ENCODE measurements at regions not wholly inside any gene's neighbourhood (a gene's known extent, or its start where the extent isn't known, plus 50 kb on each side); places are given as distances from the start of the nearest gene placed in this dataset.

DNA sequence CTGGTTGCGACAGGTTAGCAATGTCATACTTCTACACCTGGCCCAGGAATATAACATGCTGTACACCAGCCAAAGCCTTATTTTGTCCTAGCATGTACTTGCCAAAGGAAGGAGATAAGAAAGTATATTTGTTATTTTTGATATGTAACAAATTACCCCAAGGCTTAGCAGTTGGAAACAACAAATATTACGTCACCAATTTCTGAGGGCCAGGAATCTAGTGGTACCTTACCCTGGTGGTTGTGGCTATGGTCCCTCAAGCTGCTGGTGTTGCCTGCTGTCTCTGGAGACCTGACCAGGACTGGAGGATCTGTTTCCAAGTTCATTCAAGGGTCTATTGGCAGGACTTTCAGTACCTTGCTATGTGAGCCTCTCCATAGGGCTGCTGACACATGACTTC is 135.5 kb upstream of the BANK1 start:
- no peaks in the 10 kb centered on the region for H3K9me3 ChIP-seq
- TF ChIP-seq, protein P1, sequence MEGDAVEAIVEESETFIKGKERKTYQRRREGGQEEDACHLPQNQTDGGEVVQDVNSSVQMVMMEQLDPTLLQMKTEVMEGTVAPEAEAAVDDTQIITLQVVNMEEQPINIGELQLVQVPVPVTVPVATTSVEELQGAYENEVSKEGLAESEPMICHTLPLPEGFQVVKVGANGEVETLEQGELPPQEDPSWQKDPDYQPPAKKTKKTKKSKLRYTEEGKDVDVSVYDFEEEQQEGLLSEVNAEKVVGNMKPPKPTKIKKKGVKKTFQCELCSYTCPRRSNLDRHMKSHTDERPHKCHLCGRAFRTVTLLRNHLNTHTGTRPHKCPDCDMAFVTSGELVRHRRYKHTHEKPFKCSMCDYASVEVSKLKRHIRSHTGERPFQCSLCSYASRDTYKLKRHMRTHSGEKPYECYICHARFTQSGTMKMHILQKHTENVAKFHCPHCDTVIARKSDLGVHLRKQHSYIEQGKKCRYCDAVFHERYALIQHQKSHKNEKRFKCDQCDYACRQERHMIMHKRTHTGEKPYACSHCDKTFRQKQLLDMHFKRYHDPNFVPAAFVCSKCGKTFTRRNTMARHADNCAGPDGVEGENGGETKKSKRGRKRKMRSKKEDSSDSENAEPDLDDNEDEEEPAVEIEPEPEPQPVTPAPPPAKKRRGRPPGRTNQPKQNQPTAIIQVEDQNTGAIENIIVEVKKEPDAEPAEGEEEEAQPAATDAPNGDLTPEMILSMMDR (IDR thresholded peaks at IDR 0.05), result no peak
- H3K27ac ChIP-seq, result no peak overlapping the region
- H3K36me3 ChIP-seq, result no peaks in the 10 kb centered on the region
- ATAC-seq (no peak), DNase-seq (no peak)
- no peak overlapping the region for H3K4me3 ChIP-seq
- no peaks in the 10 kb centered on the region for H3K27me3 ChIP-seq (ENCODE audit: low read depth)
- no peaks in the 10 kb centered on the region for H3K4me1 ChIP-seq
- intact Hi-C loops (cut with DNase I), result no loop called here

DNA sequence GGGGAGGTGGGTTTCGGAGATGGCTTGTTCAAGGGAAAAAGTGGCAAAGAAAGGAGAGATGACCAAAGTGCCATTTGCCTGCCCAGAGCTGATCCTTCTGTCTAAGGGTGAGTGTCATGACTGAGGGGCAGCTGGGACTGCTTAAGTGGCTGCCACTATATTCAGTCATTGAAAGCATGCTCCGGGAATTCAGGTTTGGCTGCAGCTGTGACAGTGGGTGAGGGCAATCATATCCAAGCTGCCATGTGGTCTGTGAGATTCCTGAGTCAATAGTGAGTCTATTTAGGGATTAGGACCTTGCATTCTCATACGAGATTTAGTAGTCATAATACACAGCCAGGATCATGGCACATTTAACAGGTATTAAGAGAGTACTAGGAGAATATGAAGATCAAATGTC is 138.8 kb upstream of the BANK1 start:
- Histone ChIP-seq H3K27me3 (ENCODE audit: low read depth) (no peaks in the 10 kb centered on the region), H3K9me3 (no peaks in the 10 kb centered on the region), H3K4me1 (no peaks in the 10 kb centered on the region), H3K36me3 (no peaks in the 10 kb centered on the region), H3K27ac (no peak overlapping the region), H3K4me3 (no peak overlapping the region)
- DNase-seq (no peak), ATAC-seq (no peak)
- TF ChIP-seq, protein P1 (IDR thresholded peaks at IDR 0.05), result no peak
- intact Hi-C loops (cut with DNase I), result no loop called here

DNA sequence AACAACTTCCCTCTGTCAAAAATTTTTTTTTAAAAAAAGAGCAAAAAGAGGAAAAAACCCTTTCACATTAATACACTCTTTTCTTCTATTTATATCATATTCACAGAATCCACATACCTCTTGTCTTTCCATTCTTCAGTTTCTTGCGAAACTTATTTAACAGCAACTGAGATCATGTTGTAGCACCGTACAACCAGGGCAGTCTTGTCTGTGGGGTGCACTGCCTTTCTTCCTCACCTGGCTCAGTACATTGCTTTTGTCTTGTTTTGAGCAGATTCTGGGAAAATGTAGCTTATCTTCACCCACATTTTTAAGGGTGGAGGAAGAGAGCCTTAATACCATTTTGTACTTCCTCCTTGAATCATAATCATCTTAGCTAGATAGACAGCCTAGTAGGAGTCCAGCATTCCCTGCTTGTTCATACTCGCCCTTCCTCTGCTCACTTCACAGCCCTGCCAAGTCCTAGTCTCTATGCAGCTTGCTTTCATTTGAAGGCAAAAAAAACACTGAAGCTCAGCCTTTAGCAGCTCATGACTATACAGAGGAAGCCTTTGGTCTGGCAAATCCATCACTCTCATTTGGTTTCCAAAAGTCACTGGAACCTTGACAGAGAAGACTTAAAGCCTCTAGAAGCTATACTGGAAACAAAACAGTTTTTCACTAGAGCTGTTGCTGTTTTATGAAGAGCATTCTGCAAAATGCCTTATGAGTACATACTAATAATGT is 140.6 kb upstream of the BANK1 start:
- TF ChIP-seq, protein P1 (IDR thresholded peaks at IDR 0.05), result no peak
- Histone ChIP-seq H3K4me3 (no peak overlapping the region), H3K4me1 (no peaks in the 10 kb centered on the region), H3K27me3 (ENCODE audit: low read depth) (no peaks in the 10 kb centered on the region), H3K27ac (no peak overlapping the region), H3K36me3 (no peaks in the 10 kb centered on the region), H3K9me3 (no peaks in the 10 kb centered on the region)
- no peak for ATAC-seq
- intact Hi-C loops (cut with DNase I), result no loop called here
- DNase-seq, result no peak

DNA sequence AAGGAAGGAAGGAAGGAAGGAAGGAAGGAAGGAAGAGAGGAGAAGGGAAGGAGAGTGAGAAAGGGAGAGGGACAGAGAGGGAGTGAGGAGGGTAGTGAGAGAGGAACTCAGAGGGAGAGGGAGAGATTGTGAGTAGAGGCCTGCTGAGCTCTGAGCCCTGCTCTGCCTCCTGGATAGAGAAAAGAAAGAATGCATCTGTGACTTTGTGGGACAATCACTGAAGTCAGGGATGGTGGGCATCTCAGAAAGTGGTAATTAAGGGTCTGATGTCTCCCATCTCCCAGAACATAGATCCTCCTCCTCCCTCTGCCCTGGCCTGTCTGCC is 142.9 kb upstream of the BANK1 start:
- H3K27me3 ChIP-seq (ENCODE audit: low read depth), result no peaks in the 10 kb centered on the region
- no peaks in the 10 kb centered on the region for H3K36me3 ChIP-seq
- TF ChIP-seq, protein P1 (IDR thresholded peaks at IDR 0.05), result no peak
- intact Hi-C loops (cut with DNase I), result no loop called here
- ATAC-seq (no peak), DNase-seq (no peak)
- H3K4me3 ChIP-seq, result no peak overlapping the region
- no peaks in the 10 kb centered on the region for H3K9me3 ChIP-seq
- no peaks in the 10 kb centered on the region for H3K4me1 ChIP-seq
- H3K27ac ChIP-seq, result no peak overlapping the region

DNA sequence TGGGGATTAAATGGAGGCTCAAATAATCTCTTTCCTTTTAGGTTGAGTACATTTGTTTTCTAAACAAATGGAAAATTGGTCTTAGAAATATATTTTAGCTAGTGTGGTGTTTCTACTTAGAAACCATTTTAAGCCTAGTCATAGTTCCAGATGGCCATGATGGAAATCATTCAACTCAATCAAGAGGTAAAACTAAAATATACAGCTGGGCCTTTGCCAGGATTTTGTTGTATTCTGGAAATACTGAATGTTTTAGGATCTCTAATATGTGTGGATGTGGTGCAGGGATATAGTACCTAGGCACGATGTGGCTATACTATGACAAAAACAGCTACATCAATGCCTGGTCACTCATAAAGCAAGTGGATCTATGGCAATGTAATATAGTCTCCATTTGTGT is 146.0 kb upstream of the BANK1 start:
- TF ChIP-seq, protein P1 (IDR thresholded peaks at IDR 0.05), result no peak
- Histone ChIP-seq H3K4me1 (no peaks in the 10 kb centered on the region), H3K9me3 (no peaks in the 10 kb centered on the region), H3K27me3 (ENCODE audit: low read depth) (no peaks in the 10 kb centered on the region), H3K4me3 (no peak overlapping the region), H3K27ac (no peak overlapping the region), H3K36me3 (no peaks in the 10 kb centered on the region)
- intact Hi-C loops (cut with DNase I), result no loop called here
- DNase-seq, result no peak
- ATAC-seq, result no peak

Data from lower lobe of right lung (tissue), 2 donors.